ENCODE measurements at regions not wholly inside any gene's neighbourhood (a gene's known extent, or its start where the extent isn't known, plus 50 kb on each side); places are given as distances from the start of the nearest gene placed in this dataset.

DNA sequence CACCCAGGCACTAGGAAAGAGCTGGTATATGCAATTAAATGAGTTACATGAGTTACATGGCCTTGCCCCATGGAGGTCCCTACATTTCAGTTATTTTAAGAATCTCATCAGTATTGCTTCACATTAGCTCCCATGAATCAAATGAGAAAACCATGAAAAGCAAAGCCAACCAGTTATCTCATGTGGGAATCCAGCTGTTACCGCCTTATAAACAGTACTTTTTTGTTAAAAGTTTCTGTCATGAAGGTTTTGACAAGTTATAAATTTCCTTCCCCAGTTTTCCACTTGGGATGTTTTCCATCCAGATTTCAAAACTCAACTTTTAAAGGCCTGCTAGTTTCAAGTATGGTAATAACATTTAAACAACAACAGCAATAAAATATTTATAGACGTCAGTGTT is 544.8 kb downstream of the NUF2 start:
- Histone ChIP-seq H3K4me2 (ENCODE audit: low read depth, low read length) (no peak overlapping the region), H3K27ac (ENCODE audit: insufficient read depth, low read length) (no peak overlapping the region), H4K20me1 (ENCODE audit: insufficient read depth, low read length) (no peaks in the 10 kb centered on the region), H2AK5ac (ENCODE audit: low read depth, low read length) (no peak overlapping the region), H4K5ac (ENCODE audit: low read depth, low read length) (no peak overlapping the region), H3K9ac (ENCODE audit: low read depth, low read length) (no peak overlapping the region), H2AFZ (replicated peaks; ENCODE audit: low read length, poor library complexity) (no peak overlapping the region), H3K4ac (ENCODE audit: low read depth, low read length) (no peak overlapping the region), H3K4me1 (ENCODE audit: control insufficient read depth, insufficient read depth, low read length) (no peaks in the 10 kb centered on the region), H2BK20ac (ENCODE audit: low read depth, low read length) (no peak overlapping the region), H3K23ac (ENCODE audit: low read depth, low read length) (no peak overlapping the region), H3K9me1 (ENCODE audit: insufficient read depth, low read length) (no peaks in the 10 kb centered on the region), H3K9me3 (ENCODE audit: control insufficient read depth, insufficient read depth, low read length) (no peaks in the 10 kb centered on the region; the same call in 1 of the 2 replicates), H2BK15ac (ENCODE audit: low read depth, low read length) (no peak overlapping the region), H4K91ac (ENCODE audit: insufficient read depth, low read depth, low read length) (no peak overlapping the region), H3K56ac (ENCODE audit: extremely low read depth, insufficient read depth, low read length) (no peak overlapping the region), H2AK9ac (replicated peaks; ENCODE audit: low read depth, low read length, poor library complexity) (no peak overlapping the region), H3K79me1 (ENCODE audit: low read depth in 1 of 2, low read length in 2 of 2) (no peaks in the 10 kb centered on the region), H4K8ac (ENCODE audit: low read depth in 2 of 2, low read length in 2 of 2) (no peak overlapping the region), H3K18ac (ENCODE audit: low read depth, low read length) (no peak overlapping the region), H3K14ac (replicated peaks; ENCODE audit: low read depth, low read length) (no peak overlapping the region), H3K4me3 (ENCODE audit: insufficient read depth, low read depth, low read length) (no peak overlapping the region), H2BK120ac (ENCODE audit: low read depth, low read length) (no peak overlapping the region), H3K27me3 (ENCODE audit: control insufficient read depth, insufficient read depth, low read length) (no peaks in the 10 kb centered on the region), H2BK5ac (ENCODE audit: low read depth, low read length, poor library complexity, severe bottlenecking) (no peak overlapping the region), H3K36me3 (ENCODE audit: control insufficient read depth, insufficient read depth, low read length) (no peaks in the 10 kb centered on the region)
- intact Hi-C loops (cut with micrococcal nuclease) (no loop called here), dilution Hi-C loops (cut with HindIII; ENCODE audit: low sequenced_read_pairs, unreplicated experiment) (no loop called here), in situ Hi-C loops (cut with MboI; ENCODE audit: low sequenced_read_pairs) (no loop called here)
- ChIA-PET CTCF (no interaction called here), POLR2A (ENCODE audit: unreplicated experiment) (no interaction called here)
- WGBS, 2 experiments (ENCODE audit: extremely low coverage in 2 of 2, insufficient read length in 1 of 2) = no CpG with 5 or more reads among the region's 2 CpGs
- ATAC-seq (ENCODE audit: low read depth) (no peak), DNase-seq (no peak)
- no TSS peak for BruUV-seq (replicated peaks)
- TF ChIP-seq MXI1 (IDR thresholded peaks at IDR 0.05; ENCODE audit: borderline replicate concordance, low read depth, low read length) (no peak), RFX5 (IDR thresholded peaks at IDR 0.05; ENCODE audit: low read depth, low read length) (no peak)

All from IMR-90 (cell line).